GM21367 (cell line): ENCODE measurements at regions not wholly inside any gene's neighbourhood (a gene's known extent, or its start where the extent isn't known, plus 50 kb on each side); places are given as distances from the start of the nearest gene placed in this dataset.
"Not testable (repeated sequence)": the region's sequence is repeated elsewhere in the genome, so short reads cannot be mapped to it uniquely, and the experiment has no call there.

Experiments
- ATAC-seq: cut with Tn5 transposase; IDR thresholded peaks from one replicate; pipeline ENCODE4 v1.9.1; 2021; ENCODE audit not compliant: unreplicated experiment

DNA sequence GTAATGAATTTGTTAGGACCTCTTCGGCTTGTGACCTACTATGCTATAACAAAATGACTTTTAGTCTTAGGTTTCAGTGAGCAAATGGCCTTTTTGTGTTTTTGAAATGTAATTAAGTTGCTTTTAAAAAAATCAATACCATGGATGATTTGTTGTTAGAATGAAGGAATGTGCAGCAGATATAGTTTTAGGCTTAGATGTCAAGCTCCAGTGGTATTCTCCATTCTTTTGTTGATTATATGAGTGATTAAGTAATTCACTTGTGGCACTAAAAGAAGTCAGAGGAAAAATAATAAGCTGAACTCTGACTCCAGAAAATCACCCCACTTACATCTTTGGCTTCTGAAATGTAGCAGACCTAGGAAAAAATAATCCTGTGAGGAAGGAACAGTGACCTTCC lies 474.1 kb upstream of the MIS18BP1 start:
- no peak for ATAC-seq

DNA sequence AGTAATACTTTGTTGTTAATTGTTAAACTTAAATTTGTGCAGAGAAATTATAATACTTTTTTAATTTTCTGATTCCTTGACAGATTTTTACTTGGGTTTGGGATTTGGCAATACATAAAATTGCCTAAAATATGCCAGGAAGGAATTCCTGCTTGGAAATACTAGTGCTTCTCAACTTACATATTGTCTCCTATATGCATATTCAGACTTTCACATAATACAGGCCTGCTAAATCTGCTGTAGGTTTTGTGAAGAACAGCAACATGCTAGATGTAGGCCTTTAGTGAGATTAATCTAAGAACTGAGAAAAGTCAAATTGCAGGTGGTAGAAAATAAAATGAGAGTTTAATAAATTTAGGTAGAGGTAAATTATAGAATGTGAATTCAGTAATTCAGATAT lies 468.5 kb upstream of the MIS18BP1 start:
- no peak for ATAC-seq

DNA sequence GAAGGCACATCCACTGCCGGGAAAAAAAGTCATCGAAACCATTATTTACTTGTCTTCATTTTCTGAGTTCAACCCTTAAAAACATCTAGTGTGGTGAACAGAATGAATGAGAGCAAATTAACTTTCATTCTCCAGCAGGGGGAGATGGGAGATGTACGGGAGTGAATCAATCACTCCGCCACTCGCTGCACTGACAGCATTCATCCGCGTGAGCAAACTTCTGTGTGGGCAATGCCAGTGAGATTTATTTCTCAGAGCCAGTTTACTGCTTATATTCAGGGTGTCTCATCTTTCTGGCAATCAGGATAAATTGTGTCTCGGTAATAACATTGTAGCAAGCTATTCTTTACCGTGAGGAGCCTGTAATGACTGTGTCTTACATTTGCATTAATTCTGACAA lies 463.6 kb upstream of the MIS18BP1 start:
- no peak for ATAC-seq

DNA sequence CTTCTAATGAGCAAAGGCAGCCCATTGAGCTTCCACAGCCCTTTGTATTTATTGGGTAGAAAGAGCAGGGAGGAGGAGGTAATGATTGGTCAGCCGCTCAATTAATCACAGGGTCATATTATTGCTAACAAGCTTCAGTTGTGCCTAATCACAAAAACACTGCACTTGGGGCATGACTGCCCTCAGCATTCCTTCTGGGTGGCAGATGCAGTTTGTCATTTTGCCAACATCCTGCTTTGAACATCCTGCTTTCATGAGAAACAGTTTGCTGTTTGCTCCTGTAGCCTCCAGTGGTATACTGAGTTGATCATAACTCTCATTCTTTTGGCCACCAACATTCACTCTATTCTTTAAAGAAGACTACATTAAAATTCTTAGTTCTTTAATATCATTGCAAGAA lies 462.9 kb upstream of the MIS18BP1 start:
- ATAC-seq: no peak

DNA sequence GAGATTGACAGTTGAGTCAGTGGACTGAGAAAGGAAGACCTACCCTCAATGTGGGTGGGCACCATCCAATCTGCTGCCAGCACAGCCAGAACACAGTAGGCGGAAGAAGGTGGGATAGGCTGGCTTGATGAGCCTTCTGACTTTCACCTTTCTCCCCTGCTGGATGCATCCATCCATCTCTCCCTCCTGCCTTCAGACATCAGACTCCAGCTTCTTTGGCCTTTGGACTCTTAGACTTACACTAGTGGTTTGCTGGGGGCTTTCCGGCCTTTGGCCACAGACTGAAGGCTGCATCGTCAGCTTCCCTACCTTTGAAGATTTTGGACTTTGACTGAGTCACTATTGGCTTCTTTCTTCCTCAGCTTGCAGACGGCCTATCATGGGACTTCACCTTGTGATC lies 456.5 kb upstream of the MIS18BP1 start:
- ATAC-seq: no peak

DNA sequence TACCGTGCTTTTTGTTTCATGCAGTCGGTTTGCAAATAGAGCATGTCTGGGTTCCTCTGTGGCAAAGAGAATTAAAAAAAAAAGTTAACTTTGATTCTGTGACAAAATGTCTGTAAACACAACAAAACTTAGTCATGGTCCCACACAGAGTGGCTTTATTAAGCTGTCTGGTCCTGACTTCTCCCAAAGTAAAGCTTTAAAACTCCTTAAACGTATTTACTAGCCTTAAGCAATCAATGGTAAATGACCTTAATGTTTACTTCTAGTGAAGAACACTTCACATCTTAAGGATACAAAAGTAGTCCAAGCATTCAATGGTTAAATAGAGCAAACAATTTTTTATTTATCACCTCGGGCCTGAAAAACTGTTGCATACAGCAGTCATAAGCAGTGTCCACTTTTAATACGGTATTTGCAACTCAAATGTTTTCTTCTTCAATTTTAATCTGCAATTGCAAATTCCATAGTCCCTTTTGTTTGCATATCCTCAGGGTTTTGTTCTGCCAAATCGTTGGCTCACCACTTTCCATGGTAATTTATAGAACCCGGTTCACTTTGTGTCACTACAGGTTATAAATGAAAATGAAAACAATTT lies 453.0 kb upstream of the MIS18BP1 start:
- no peak for ATAC-seq

DNA sequence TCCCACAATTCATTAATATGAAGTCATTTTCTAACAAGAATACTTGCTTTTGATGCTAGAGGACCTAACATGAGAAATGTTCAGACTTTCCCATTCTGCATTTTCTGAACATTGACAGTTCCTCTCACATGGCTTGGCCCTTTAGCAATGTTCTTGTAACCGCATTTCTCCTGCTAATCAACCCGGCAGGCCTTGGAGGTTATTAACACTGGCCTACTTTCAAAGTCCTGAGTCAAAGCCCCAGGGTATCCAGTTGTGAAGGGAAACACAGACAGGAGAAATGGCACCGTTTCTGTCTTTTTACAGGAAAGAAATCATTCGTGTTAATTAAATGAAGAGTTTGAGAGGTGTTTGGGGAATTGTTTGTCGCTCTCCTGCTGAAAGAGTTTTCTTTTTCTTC lies 446.5 kb upstream of the MIS18BP1 start:
- no peak for ATAC-seq

DNA sequence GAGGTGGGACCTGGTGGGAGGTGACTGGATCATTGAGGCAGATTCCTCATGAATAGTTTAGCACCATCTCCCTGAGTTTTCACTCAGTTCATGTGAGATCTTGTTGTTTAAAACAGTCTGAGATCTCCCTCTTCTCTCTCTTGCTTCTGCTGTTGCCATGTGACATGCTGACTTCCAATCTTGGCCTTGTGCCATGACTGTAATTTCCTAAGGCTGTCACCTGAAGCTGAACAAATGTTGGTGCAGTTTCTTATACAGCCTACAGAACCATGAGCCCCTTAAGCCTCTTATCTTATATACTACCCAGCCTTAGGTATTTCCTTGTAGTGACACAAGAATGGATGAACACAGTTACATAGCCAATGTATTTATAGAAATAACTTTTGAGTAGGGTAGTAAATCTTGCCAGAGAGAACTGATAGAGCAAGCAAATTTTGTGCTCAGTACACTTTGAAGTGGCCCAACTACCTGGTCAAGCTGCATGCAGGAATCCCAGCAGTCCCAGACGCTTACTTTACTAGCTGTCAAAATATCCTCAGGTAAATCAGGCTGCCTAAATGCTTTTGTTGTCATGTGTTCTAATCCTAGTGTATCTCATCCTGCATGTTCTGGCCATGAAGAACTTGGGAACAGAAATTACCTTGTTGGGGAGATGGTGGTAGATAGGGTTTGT lies 445.6 kb upstream of the MIS18BP1 start:
- ATAC-seq: no peak

DNA sequence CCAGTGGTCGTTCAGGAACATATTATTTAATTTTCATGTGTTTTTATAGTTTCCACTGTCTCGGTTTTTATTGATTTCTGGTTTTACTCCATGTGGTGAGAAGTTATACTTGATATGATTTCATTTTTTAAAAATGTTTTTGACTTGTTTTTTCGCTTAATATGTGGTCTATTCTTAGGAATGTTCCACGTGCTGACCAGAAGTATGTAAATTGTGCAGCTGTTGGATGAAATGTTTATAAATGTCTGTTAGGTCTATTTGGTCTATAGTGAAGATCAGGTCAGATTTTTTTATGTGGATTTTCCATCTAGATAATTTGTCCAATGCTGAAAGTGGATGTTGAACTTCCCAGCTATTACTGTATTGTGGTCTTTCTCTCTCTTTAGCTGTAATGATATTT lies 433.8 kb upstream of the MIS18BP1 start:
- ATAC-seq: no peak

DNA sequence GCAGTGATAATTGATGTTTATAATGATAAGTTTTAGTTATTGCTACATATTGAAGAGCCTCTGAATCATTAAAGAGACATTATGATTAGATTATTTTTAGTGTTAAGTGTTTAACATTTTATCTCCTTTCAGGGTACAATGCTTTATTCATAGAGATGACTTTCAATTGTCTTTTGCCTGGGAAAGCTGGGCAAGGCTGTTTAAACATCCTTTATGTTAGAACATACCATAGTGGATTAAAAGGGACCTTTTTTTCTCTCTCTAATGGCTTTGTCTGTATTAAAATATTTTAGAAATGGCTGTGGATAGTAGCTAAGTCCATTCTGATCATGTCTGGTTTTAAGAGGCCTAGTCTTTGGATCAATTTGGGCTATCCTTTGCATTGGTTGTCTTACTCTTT lies 427.5 kb upstream of the MIS18BP1 start:
- ATAC-seq: no peak

DNA sequence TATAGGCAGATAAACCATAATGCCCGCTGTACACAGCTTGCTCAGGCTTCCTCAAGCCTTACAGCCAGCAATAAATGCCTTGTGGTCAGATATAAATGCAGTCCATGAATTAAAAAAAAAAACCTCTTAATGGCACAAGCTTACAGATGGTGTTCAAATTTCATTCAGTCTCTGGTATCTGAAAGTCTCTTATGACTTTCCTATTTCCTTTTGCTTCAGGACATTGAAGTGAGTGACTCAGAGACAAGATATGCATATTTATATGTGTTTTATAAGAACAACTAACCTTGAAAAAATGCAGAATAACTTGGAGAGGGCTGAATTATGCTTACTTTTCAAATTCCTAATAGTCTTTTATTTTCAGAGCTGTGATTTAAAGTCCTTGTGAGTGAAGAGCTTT lies 426.9 kb upstream of the MIS18BP1 start:
- no peak for ATAC-seq

DNA sequence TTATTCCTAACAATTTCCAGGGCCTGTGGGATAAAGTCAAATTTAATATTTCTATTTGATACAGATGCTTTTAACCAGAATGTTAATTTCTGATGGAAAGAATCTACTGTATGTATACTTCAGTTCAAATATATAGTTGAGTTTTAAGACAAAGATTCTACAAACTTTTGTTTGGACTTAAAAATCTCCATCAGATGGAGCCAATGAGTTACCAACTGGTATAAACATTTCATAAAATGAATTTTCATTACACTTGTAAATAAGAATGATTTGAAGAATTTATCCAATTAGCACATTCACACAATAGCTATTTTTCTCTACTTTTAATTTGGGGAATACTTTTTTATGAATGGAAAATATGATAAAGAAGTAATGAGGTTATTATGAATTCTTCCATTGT lies 425.2 kb upstream of the MIS18BP1 start:
- no peak for ATAC-seq

DNA sequence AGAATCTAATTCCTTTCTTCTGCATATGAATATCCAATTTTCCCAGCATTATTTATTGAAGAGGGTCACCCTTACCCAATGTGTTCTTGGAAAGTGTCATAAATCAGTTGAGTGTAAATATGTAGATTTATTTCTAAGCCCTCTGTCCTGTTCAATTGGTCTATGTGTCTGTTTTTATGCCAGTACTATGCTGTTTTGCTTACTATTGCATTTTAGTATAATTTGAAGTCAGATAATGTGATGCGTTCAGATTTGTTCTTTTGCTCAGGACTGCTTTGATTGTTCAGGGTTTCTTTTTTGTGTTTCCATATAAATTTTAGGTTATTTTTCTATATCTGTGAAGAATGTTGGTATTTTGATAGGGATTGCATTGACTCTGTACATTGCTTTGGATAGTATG lies 420.4 kb upstream of the MIS18BP1 start:
- ATAC-seq: no peak

DNA sequence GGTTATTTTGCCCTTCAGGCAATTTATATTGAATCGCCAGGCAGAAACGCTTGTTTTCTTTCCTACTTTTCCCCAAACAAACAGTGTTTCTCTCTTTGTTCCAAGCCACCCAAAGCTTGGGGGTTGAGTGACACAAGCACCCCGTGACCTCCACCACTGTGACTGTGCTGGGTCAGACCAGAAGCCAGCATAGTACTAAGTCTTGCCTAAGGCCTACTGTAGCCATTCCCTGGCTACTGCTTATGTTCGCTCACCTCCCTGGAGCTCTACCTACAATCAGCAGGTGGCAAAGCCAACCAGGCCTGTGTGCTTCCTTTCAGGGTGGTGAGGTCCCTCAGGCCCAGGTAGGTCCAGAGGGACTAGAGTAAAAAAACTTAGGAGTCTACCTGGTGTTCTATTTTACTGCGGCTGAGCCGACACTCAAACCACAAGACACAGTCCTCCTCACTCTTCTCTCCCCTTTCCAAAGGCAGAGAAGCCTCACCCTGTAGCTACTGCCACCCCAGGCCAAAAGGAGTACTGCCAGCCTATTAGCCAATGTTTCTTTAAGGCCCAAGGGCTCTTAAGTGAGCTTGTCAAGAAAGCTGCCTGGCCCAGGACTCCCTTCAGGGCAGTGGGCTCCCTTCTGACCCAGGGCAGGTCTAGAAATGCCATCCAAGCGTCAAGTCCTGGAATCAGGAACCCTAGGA lies 411.8 kb upstream of the MIS18BP1 start:
- ATAC-seq: no peak

DNA sequence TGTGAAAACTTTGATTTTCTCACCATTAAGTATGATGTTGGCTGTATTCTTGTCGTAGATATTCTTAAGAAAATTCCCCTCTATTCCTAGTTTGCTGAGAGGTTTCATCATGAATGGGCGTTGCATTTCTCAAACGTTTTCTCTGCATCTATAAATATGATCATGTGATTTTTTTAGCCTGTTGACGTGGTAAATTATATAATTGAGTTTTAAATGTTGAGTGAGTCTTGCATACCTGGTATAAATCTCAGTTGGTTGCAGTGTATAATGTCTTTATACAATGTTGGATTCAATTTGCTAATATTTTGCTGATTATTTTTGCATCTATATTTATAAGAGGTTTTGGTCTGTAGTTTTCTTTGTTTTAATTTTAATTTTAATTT lies 405.9 kb upstream of the MIS18BP1 start:
- no peak for ATAC-seq

DNA sequence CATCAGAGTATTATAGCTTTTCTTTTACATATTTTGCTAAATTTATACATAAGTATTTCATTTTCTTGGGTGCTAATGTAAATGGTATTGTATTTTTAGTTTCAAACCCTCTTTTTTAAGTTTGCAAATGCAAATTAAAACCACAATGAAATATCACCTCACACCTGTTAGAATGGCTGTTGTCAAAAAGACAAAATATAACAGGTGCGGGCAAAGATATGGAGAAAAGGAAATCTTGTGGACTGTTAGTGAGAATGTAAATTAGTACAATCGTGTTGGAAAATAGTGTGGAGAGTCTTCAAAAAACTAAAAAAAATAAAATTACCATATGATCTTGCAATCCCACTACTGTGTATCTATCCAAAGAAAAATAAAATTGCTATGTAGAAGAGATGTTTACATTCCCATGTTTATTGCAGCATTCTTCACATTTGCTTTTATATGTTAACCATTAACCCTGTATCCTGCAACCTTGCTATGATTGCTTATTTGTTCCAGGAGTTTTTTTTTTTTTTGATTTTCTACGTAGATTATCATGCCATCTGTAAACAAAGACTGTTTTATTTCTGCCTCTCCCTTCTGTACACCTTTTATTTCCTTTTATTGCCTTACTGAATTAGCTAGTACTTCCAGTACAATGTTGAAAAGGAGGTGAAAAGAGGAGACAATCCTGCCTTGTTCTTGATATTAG lies 405.4 kb upstream of the MIS18BP1 start:
- ATAC-seq: no peak

DNA sequence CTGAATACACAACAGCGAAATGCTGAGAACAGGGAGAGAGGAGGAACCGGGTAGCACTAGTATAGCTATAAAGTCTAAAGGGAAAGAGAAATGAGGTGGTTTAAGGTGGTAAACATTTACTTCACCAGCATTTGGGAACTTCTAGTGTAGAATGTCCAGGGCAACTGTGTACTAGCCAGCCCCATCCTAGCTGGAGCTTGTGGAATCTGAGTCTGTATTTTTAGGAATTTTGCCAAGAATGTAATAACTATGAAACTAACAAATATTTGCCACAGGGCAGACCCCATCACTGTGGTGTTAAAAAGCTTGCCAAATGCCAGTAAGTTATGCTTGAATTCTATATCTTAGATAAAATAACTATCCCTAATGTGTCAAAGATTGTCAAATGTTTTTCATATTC lies 398.9 kb upstream of the MIS18BP1 start:
- no peak for ATAC-seq

DNA sequence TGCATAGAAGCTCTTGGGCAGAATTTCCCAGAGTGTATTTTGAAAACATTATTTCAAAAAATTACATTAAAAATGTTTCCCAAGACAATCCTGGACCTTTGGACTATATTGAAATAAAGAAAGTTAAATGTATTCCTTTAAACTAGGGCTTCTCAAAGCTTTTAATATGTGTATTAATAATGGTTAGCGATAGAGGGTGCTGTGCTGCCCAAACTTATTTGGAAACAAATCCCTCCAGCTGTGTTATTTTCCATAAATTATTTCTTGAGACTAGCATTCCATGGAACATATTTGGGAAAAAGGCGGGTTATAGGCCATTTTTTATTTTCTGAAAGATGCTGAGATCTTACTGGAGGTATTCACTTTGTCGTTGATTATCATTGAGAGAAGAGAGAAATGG lies 397.8 kb upstream of the MIS18BP1 start:
- ATAC-seq: no peak

DNA sequence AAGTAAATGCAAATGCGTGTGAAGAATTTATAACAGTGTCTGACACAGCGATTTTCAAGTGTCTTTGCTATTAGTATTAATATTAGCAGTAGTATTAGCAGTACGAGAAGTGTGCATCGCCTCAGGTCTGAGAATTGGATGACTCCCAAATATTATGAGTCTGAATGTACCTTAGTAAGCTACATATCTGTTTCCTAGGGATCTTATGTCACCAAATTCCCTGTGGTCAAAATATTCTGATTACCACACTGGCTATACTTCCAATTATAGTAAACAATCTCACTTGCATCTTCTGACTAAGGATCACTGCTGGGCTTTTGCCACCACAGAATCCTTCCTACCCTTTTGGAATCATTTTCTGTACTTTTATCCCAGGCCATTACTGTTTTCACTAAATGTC lies 396.0 kb upstream of the MIS18BP1 start:
- no peak for ATAC-seq

DNA sequence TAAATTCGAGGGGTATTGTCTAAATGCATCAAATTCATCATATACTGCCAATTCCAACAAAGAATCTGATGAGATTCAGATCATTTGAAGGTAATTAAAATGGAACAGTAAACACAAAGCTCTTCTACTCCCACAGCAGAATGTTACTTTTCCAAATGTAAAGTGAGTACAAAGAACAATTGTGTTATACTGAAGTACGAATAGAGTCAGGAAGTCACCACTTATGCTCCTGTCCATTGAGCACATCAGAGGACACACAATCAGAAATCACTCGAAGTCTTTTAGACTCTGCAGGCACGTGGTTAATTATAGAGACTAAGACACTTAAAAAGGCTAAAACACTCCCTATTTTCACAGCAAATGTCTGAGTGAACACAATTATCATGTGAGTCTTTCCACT lies 388.5 kb upstream of the MIS18BP1 start:
- no peak for ATAC-seq

DNA sequence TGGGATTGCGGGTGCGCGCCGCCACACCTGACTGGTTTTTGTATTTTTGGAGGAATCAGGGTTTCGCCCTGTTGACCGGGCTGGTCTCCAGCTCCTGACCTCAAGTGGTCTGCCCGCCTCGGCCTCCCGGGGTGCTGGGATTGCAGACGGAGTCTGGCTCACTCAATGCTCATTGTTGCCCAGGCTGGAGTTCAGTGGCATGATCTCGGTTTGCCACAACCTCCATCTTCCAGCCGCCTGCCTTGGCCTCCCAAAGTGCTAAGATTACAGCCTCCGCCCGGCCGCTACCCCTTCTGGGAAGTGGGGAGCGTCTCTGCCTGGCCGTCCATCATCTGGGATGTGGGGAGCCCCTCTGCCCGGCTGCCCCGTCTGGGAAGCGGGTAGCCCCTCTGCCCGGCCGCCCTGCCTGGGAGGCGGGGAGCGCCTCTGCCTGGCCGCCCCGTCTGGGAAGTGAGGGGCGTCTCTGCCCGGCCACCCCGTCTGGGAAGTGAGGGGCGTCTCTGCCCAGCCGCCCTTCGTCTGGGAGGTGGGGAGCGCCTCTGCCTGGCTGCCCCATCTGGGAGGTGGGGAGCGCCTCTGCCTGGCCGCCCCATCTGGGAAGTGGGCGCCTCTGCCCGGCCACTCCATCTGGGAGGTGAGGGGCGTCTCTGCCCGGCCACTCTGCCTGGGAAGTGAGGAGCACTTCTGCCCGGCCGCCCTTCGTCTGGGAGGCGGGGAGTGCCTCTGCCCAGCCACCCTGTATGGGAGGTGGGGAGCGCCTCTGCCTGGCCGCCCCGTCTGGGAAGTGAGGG lies 381.8 kb upstream of the MIS18BP1 start:
- not testable (repeated sequence) for ATAC-seq
